GM23248 (cell line): ENCODE measurements at regions not wholly inside any gene's neighbourhood (a gene's known extent, or its start where the extent isn't known, plus 50 kb on each side); places are given as distances from the start of the nearest gene placed in this dataset.
A peak's percentile ranks its signal among the peaks of the same experiment; 100 is the strongest.

Experiments used
- DNase-seq: peaks from one replicate; pipeline ENCODE4 v3.0.0-alpha.2; 2015
- H2AFZ ChIP-seq: fragments of 200-600 bp; sonication (generic); 2 replicates; pipeline ENCODE4 v1.6.1; 2016; ENCODE audit warnings: antibody characterized with exemption
- H3F3A ChIP-seq: fragments of 200-600 bp; sonication (generic); 2 replicates; pipeline ENCODE4 v1.6.1; 2016; ENCODE audit warnings: mild to moderate bottlenecking, antibody characterized with exemption, mixed run types; ENCODE audit not compliant: insufficient read depth
- H3K27ac ChIP-seq: fragments of 200-600 bp; sonication (generic); 2 replicates; pipeline ENCODE4 v1.5.1; 2016; ENCODE audit warnings: mild to moderate bottlenecking
- H3K27me3 ChIP-seq: fragments of 200-600 bp; sonication (generic); replicated peaks from 2 replicates; pipeline ENCODE4 v1.6.1; 2016; ENCODE audit warnings: mild to moderate bottlenecking; ENCODE audit not compliant: insufficient read depth
- H3K36me3 ChIP-seq: fragments of 200-600 bp; sonication (generic); 2 replicates; pipeline ENCODE4 v1.6.1; 2016; ENCODE audit warnings: low read depth, mild to moderate bottlenecking
- H3K4me1 ChIP-seq: fragments of 200-600 bp; sonication (generic); 2 replicates; pipeline ENCODE4 v1.6.1; 2016; ENCODE audit warnings: mild to moderate bottlenecking; ENCODE audit not compliant: insufficient read depth
- H3K4me2 ChIP-seq: fragments of 200-600 bp; sonication (generic); one replicate; pipeline ENCODE4 v1.6.1; 2016; ENCODE audit warnings: mild to moderate bottlenecking; ENCODE audit not compliant: unreplicated experiment
- H3K4me3 ChIP-seq: fragments of 200-600 bp; sonication (generic); 2 replicates; pipeline ENCODE4 v1.5.1; 2016; ENCODE audit warnings: mild to moderate bottlenecking
- H3K79me2 ChIP-seq: fragments of 200-600 bp; sonication (generic); 2 replicates; pipeline ENCODE4 v1.6.1; 2016; ENCODE audit warnings: mild to moderate bottlenecking; ENCODE audit not compliant: insufficient read depth
- H3K9ac ChIP-seq: fragments of 200-600 bp; sonication (generic); 2 replicates; pipeline ENCODE4 v1.6.1; 2016; ENCODE audit warnings: mild to moderate bottlenecking
- H3K9me2 ChIP-seq: fragments of 200-600 bp; sonication (generic); 2 replicates; pipeline ENCODE4 v1.6.1; 2016; ENCODE audit warnings: mixed run types, mild to moderate bottlenecking, moderate library complexity; ENCODE audit not compliant: insufficient read depth
- H3K9me3 ChIP-seq: fragments of 200-600 bp; sonication (generic); one replicate; pipeline ENCODE4 v1.6.1; 2017; ENCODE audit warnings: low read depth
- H4K20me1 ChIP-seq: fragments of 200-600 bp; sonication (generic); 2 replicates; pipeline ENCODE4 v1.6.0; 2016; ENCODE audit not compliant: insufficient read depth
- EZH2 ChIP-seq: fragments of 200-600 bp; sonication (generic); IDR thresholded peaks from 2 replicates; pipeline ENCODE4 v1.6.1; 2018; ENCODE audit warnings: antibody characterized with exemption, mild to moderate bottlenecking; ENCODE audit not compliant: insufficient read depth, poor library complexity, severe bottlenecking
- EZH2phosphoT487 ChIP-seq: fragments of 200-600 bp; sonication (generic); IDR thresholded peaks from 2 replicates; pipeline ENCODE4 v1.6.1; 2018; ENCODE audit warnings: antibody characterized with exemption, moderate library complexity, mild to moderate bottlenecking, low read depth; ENCODE audit not compliant: insufficient read depth
- WGBS, 2 experiments: methylation state at CpG; one replicate each; pipeline ENCODE4 v1.1.6; 2015 to 2017; ENCODE audit warnings: low lambda C conversion rate in 2 of 2, low coverage in 1 of 2; ENCODE audit errors: missing lambda C conversion rate in 2 of 2; 5-methylcytosine and 5-hydroxymethylcytosine counted together
- in situ Hi-C: fragments of 300-500 bp; cut with MboI; formaldehyde crosslinking; loops from 2 replicates; pipeline ENCODE4 v1.15.0; 2020

DNA sequence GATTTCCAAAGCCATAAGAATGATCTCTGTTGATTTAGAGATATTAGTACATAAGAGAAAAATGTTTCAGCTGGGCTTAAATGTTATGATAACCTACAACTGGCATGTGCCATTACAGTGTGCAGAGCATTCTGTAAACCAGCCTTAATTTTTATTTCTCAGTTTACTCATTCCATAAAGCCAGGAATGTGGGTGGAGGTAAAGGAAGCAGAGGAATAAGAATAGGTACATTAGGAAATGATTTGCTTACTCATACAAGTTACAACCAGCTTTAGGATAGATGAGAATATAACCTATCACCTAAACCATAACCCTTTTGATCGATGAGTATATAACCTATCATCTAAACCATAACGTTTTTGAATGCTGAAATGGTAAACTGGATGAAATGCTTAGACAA, 1394.7 kb upstream of the ACVR2A start:
- H3K9ac ChIP-seq: no peak overlapping the region
- H3F3A ChIP-seq: no peaks in the 10 kb centered on the region
- no peaks in the 10 kb centered on the region for H3K4me1 ChIP-seq
- no peaks in the 10 kb centered on the region for H3K9me3 ChIP-seq
- H2AFZ ChIP-seq: no peak overlapping the region
- WGBS, 2 experiments: 72 to 75% methylated on average over 2 of the region's 2 CpGs
- H4K20me1 ChIP-seq: no peaks in the 10 kb centered on the region
- H3K4me3 ChIP-seq: no peak overlapping the region
- DNase-seq: no peak
- H3K27me3 ChIP-seq: no peaks in the 10 kb centered on the region
- H3K36me3 ChIP-seq: no peaks in the 10 kb centered on the region
- no peak overlapping the region for H3K27ac ChIP-seq
- no peak overlapping the region for H3K4me2 ChIP-seq
- in situ Hi-C loops: no loop called here
- H3K9me2 ChIP-seq: no peaks in the 10 kb centered on the region; the same call in 1 of the 2 replicates
- no peak for TF ChIP-seq EZH2phosphoT487
- TF ChIP-seq EZH2: no peak
- no peaks in the 10 kb centered on the region for H3K79me2 ChIP-seq

DNA sequence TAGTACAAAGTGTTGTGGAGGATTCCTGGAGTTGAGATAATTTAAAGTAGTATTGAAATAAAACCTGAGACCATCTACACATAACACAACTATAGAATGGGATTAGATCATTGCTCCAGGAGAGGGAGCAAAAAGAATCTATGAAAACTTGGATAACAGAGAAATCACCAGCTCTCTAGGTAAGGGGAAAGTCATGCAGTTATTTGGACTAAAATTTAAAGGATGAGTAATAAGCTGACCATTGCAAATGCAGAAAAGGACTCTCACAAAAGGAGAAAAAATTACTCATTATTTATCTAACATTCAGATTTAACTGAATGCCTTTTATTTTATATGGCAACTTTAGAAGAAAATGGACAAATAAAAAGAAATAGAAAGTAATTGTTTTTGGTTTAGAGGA, 1399.8 kb upstream of the ACVR2A start:
- Histone ChIP-seq H3K9me3 (no peaks in the 10 kb centered on the region), H3K4me3 (no peak overlapping the region), H4K20me1 (no peaks in the 10 kb centered on the region), H3K36me3 (no peaks in the 10 kb centered on the region), H3K79me2 (no peaks in the 10 kb centered on the region), H3K27ac (no peak overlapping the region), H3F3A (no peaks in the 10 kb centered on the region), H3K4me1 (no peaks in the 10 kb centered on the region), H2AFZ (no peak overlapping the region), H3K4me2 (no peak overlapping the region), H3K9me2 (no peaks in the 10 kb centered on the region; the same call in 1 of the 2 replicates), H3K27me3 (no peaks in the 10 kb centered on the region), H3K9ac (no peak overlapping the region)
- DNase-seq: peak; percentile 3
- in situ Hi-C loops: no loop called here
- TF ChIP-seq EZH2phosphoT487 (no peak), EZH2 (no peak)

DNA sequence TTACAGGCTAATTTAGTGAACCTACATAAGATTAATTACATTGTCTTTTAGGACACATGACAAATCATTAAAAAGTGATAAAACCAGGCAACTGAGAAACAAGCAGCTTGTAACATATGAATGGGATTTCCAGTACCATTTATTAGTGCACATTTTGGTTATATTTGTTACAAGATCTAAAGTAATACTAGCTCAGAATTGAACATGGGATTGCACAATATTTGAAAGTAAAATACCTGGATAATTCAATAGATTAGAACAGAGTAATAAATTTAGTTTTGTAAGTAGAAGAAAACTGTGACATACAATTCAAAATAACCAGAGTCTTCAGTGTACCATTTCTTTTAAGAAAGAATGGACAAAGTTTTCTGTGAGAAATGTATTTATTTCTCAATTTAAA, 1400.7 kb upstream of the ACVR2A start:
- Histone ChIP-seq H3K9me3 (no peaks in the 10 kb centered on the region), H3K9me2 (no peaks in the 10 kb centered on the region; the same call in 1 of the 2 replicates), H2AFZ (no peak overlapping the region), H3K4me1 (no peaks in the 10 kb centered on the region), H3K9ac (no peak overlapping the region), H3F3A (no peaks in the 10 kb centered on the region), H3K27me3 (no peaks in the 10 kb centered on the region), H3K4me2 (no peak overlapping the region), H3K27ac (no peak overlapping the region), H3K4me3 (no peak overlapping the region), H3K79me2 (no peaks in the 10 kb centered on the region), H3K36me3 (no peaks in the 10 kb centered on the region), H4K20me1 (no peaks in the 10 kb centered on the region)
- no peak for DNase-seq
- TF ChIP-seq EZH2: no peak
- no peak for TF ChIP-seq EZH2phosphoT487
- in situ Hi-C loops: no loop called here

DNA sequence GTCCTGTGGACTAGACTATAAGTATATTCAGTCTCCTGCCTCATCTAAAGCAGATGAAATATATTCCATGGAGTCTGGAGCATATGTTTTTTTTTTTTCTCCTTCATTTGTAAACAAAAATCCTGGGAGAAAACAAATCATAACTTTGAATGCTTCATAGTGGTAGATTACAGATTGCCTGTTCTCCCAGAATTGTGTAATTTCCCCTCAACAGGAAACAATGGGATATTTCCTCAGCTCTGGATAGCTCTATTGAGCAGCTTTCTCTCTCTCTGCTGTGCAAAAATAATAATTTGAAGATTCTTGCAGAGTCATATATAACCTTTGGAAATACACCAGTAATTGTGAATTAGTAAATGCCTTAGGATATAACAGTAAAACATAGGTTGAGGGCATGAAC, 1406.6 kb upstream of the ACVR2A start:
- no peaks in the 10 kb centered on the region for H3K79me2 ChIP-seq
- no peaks in the 10 kb centered on the region for H3K4me1 ChIP-seq
- no peak for DNase-seq
- no peak overlapping the region for H3K4me2 ChIP-seq
- H3K36me3 ChIP-seq: no peaks in the 10 kb centered on the region
- H3K9me3 ChIP-seq: no peaks in the 10 kb centered on the region
- H3K9ac ChIP-seq: no peak overlapping the region
- H3K4me3 ChIP-seq: no peak overlapping the region
- no peak for TF ChIP-seq EZH2
- no peaks in the 10 kb centered on the region for H3F3A ChIP-seq
- no peak overlapping the region for H3K27ac ChIP-seq
- H3K27me3 ChIP-seq: no peaks in the 10 kb centered on the region
- no peaks in the 10 kb centered on the region for H3K9me2 ChIP-seq
- no peaks in the 10 kb centered on the region for H4K20me1 ChIP-seq
- H2AFZ ChIP-seq: no peak overlapping the region
- in situ Hi-C loops: no loop called here

DNA sequence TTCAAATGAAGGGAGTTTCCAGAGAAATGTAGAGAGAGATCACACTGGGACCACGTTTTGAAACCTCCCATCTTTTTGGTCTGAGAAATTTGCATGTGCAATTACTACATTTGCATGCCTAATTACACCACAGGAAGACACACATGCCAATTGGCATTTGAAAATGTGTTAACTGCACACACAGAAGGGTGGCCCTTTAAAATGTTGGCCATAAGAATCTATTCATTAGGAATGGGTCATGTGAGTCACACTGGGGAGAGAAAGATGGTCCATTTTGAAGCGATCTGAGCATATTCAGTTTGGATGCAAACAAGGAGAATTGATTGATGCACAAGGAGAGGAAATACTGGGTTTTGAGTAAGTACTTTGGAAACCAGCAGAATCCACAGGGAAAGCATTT, 1407.1 kb upstream of the ACVR2A start:
- H3K79me2 ChIP-seq: no peaks in the 10 kb centered on the region
- in situ Hi-C loops: no loop called here
- H3K9me2 ChIP-seq: no peaks in the 10 kb centered on the region
- no peaks in the 10 kb centered on the region for H3K9me3 ChIP-seq
- no peak for DNase-seq
- H3K4me1 ChIP-seq: no peaks in the 10 kb centered on the region
- H3K36me3 ChIP-seq: no peaks in the 10 kb centered on the region
- no peaks in the 10 kb centered on the region for H4K20me1 ChIP-seq
- no peak overlapping the region for H3K9ac ChIP-seq
- TF ChIP-seq EZH2 (no peak), EZH2phosphoT487 (no peak)
- H2AFZ ChIP-seq: no peak overlapping the region
- H3F3A ChIP-seq: no peaks in the 10 kb centered on the region
- no peaks in the 10 kb centered on the region for H3K27me3 ChIP-seq
- H3K27ac ChIP-seq: no peak overlapping the region
- no peak overlapping the region for H3K4me3 ChIP-seq
- H3K4me2 ChIP-seq: no peak overlapping the region
- WGBS, 2 experiments: 44 to 48% methylated on average over 2 of the region's 2 CpGs
